ENCODE measurements at regions not wholly inside any gene's neighbourhood (a gene's known extent, or its start where the extent isn't known, plus 50 kb on each side); places are given as distances from the start of the nearest gene placed in this dataset.

DNA sequence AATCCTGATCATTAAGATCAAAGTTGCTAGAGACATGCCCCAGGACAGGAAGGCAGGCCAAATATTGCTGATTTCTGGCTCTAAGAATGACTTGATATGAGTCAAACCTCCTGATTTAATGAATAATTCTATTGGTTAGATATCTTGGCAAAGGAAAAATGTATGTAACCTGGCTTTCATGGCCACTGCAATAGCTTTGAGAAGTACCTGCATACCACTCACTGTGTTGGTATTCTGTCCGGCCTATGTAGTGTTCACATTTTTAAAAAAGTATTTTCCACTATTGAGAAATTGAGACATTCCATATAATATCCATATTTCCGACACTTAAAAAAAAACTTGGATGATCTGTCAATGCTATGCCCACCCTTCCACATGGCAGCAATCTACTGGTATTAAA is 283.1 kb upstream of the SOX5 start:
- Histone ChIP-seq H3K27ac (ENCODE audit: control insufficient read depth, insufficient read depth, low read length) (no peak overlapping the region), H2AFZ (ENCODE audit: control insufficient read depth, low read length) (peak overlapping the region; percentile 14), H3K79me2 (ENCODE audit: control insufficient read depth, insufficient read depth, low read length) (no peaks in the 10 kb centered on the region), H3K4me3 (ENCODE audit: control insufficient read depth in 2 of 3, extremely low read depth in 1 of 3, insufficient read depth in 2 of 3, low read depth in 1 of 3, low read length in 3 of 3) (no peak overlapping the region), H3K4me1 (ENCODE audit: control insufficient read depth, extremely low read depth, insufficient read depth, low read length) (peaks cover 5% of the 10 kb centered on the region), H3K9ac (ENCODE audit: control insufficient read depth, extremely low read depth, insufficient read depth, low read length) (no peak overlapping the region), H3K9me1 (ENCODE audit: control insufficient read depth, extremely low read depth, insufficient read depth, low read length) (no peaks in the 10 kb centered on the region), H3K4me2 (ENCODE audit: control insufficient read depth, extremely low read depth, insufficient read depth, low read depth, low read length) (no peak overlapping the region), H4K20me1 (ENCODE audit: control insufficient read depth, extremely low read depth, insufficient read depth, low read length) (no peaks in the 10 kb centered on the region), H3K9me3 (ENCODE audit: control insufficient read depth, low read depth, low read length) (no peaks in the 10 kb centered on the region), H3K36me3 (ENCODE audit: control insufficient read depth in 2 of 2, extremely low read depth in 1 of 2, insufficient read depth in 2 of 2, low read length in 2 of 2) (no peaks in the 10 kb centered on the region), H3K27me3 (ENCODE audit: control insufficient read depth, extremely low read depth, insufficient read depth, low read length) (no peaks in the 10 kb centered on the region)
- dilution Hi-C loops (cut with MboI; ENCODE audit: extremely low pct_ligation_motif_present, low sequenced_read_pairs), result no loop called here
- FAIRE-seq, result peak; percentile 34
- no peak for TF ChIP-seq EZH2 (IDR thresholded peaks at IDR 0.05; ENCODE audit: low read length)
- TF ChIP-seq, protein P1, sequence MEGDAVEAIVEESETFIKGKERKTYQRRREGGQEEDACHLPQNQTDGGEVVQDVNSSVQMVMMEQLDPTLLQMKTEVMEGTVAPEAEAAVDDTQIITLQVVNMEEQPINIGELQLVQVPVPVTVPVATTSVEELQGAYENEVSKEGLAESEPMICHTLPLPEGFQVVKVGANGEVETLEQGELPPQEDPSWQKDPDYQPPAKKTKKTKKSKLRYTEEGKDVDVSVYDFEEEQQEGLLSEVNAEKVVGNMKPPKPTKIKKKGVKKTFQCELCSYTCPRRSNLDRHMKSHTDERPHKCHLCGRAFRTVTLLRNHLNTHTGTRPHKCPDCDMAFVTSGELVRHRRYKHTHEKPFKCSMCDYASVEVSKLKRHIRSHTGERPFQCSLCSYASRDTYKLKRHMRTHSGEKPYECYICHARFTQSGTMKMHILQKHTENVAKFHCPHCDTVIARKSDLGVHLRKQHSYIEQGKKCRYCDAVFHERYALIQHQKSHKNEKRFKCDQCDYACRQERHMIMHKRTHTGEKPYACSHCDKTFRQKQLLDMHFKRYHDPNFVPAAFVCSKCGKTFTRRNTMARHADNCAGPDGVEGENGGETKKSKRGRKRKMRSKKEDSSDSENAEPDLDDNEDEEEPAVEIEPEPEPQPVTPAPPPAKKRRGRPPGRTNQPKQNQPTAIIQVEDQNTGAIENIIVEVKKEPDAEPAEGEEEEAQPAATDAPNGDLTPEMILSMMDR (optimal IDR thresholded peaks at IDR 0.05 in 1 of 3, IDR thresholded peaks at IDR 0.05 in 1 of 3, conservative IDR thresholded peaks at IDR 0.05 in 1 of 3; ENCODE audit: extremely low read depth in 1 of 3, insufficient read depth in 2 of 3, low read length in 3 of 3), result no peak
- peak; percentile 25 for DNase-seq (ENCODE audit: low read depth, low spot score)

GRCh38 chr12:24231298-24231697 is 281.8 kb upstream of the SOX5 start:
- H3K9ac ChIP-seq (ENCODE audit: control insufficient read depth, extremely low read depth, insufficient read depth, low read length), result no peak overlapping the region
- no peaks in the 10 kb centered on the region for H3K36me3 ChIP-seq (ENCODE audit: control insufficient read depth in 2 of 2, extremely low read depth in 1 of 2, insufficient read depth in 2 of 2, low read length in 2 of 2)
- no peak for FAIRE-seq
- no peaks in the 10 kb centered on the region for H3K9me3 ChIP-seq (ENCODE audit: control insufficient read depth, low read depth, low read length)
- no peak overlapping the region for H3K27ac ChIP-seq (ENCODE audit: control insufficient read depth, insufficient read depth, low read length)
- no peaks in the 10 kb centered on the region for H4K20me1 ChIP-seq (ENCODE audit: control insufficient read depth, extremely low read depth, insufficient read depth, low read length)
- H2AFZ ChIP-seq (ENCODE audit: control insufficient read depth, low read length), result no peak overlapping the region
- no peak overlapping the region for H3K4me3 ChIP-seq (ENCODE audit: control insufficient read depth in 2 of 3, extremely low read depth in 1 of 3, insufficient read depth in 2 of 3, low read depth in 1 of 3, low read length in 3 of 3)
- H3K9me1 ChIP-seq (ENCODE audit: control insufficient read depth, extremely low read depth, insufficient read depth, low read length), result no peaks in the 10 kb centered on the region
- H3K27me3 ChIP-seq (ENCODE audit: control insufficient read depth, extremely low read depth, insufficient read depth, low read length), result no peaks in the 10 kb centered on the region
- H3K4me2 ChIP-seq (ENCODE audit: control insufficient read depth, extremely low read depth, insufficient read depth, low read depth, low read length), result no peak overlapping the region
- no peak for DNase-seq (ENCODE audit: low read depth, low spot score)
- dilution Hi-C loops (cut with MboI; ENCODE audit: extremely low pct_ligation_motif_present, low sequenced_read_pairs), result no loop called here
- H3K79me2 ChIP-seq (ENCODE audit: control insufficient read depth, insufficient read depth, low read length), result no peaks in the 10 kb centered on the region
- no peak for TF ChIP-seq EZH2 (IDR thresholded peaks at IDR 0.05; ENCODE audit: low read length)
- TF ChIP-seq, protein P1 (optimal IDR thresholded peaks at IDR 0.05 in 1 of 3, IDR thresholded peaks at IDR 0.05 in 1 of 3, conservative IDR thresholded peaks at IDR 0.05 in 1 of 3; ENCODE audit: extremely low read depth in 1 of 3, insufficient read depth in 2 of 3, low read length in 3 of 3), result no peak
- H3K4me1 ChIP-seq (ENCODE audit: control insufficient read depth, extremely low read depth, insufficient read depth, low read length), result peaks cover 14% of the 10 kb centered on the region

Measured in keratinocyte (primary cell).